HepG2 (cell line): ENCODE measurements at regions not wholly inside any gene's neighbourhood (a gene's known extent, or its start where the extent isn't known, plus 50 kb on each side); places are given as distances from the start of the nearest gene placed in this dataset.

Experiments used
- ATAC-seq: fragments of 200-7000 bp; cut with Tn5 transposase; 3 replicates; pipeline ENCODE4 v1.9.1; 2020; ENCODE audit warnings: mild to moderate bottlenecking, moderate library complexity
- BruUV-seq: library from RNA; stranded (reverse); fragments of 400-500 nt; replicated peaks from 2 replicates; lab custom pipeline; 2021; lab: Mats Ljungman, UMichigan
- CTCF ChIA-PET: fragments of 300-600 bp; formaldehyde crosslinking; extraction: SDS; loops from one replicate; lab custom pipeline; 2021; ENCODE audit warnings: low total read pairs, inconsistent platforms, low intra/inter-chr PET ratio; lab: Yijun Ruan, JAX
- POLR2A ChIA-PET: fragments of 350-600 bp; sonication (Branson Sonifier 250); formaldehyde crosslinking; loops from one replicate; lab custom pipeline; 2020; ENCODE audit warnings: antibody characterized with exemption, inconsistent platforms; lab: Yijun Ruan, JAX
- DNase-seq: peaks from one replicate; pipeline ENCODE4 v3.0.0-alpha.2; 2015; ENCODE audit warnings: low spot score
- FAIRE-seq: peaks from 3 replicates; lab custom pipeline; 2011; peaks lifted over from hg19 to GRCh38; lab: Jason Lieb, UNC
- H2AFZ ChIP-seq: one replicate; pipeline ENCODE4 v1.6.1; 2011; ENCODE audit warnings: low read length, inconsistent platforms
- H3K27ac ChIP-seq: fragments of 300-600 bp; 3 replicates; pipeline ENCODE4 v1.8.0; 2011; ENCODE audit warnings: mixed run types, mild to moderate bottlenecking, mixed read lengths, low read length, inconsistent platforms; ENCODE audit not compliant: insufficient read depth; ENCODE audit errors: extremely low read length
- H3K27me3 ChIP-seq, 2 experiments: fragments of 200-600 bp in 1 of 2; 2 replicates in 1 of 2; 3 replicates in 1 of 2; pipeline versions ENCODE4 v1.6.0 to v1.8.0; 2011; ENCODE audit warnings: low read length in 2 of 2, mild to moderate bottlenecking in 2 of 2, moderate library complexity in 2 of 2, inconsistent platforms in 1 of 2; ENCODE audit not compliant: insufficient read depth in 2 of 2, control insufficient read depth in 1 of 2
- H3K36me3 ChIP-seq, 2 experiments: fragments of 200-600 bp in 1 of 2; replicated peaks in 1 of 2; 2 replicates in 1 of 2; 3 replicates in 1 of 2; pipeline versions ENCODE4 v1.5.1 to v1.8.0; 2011; ENCODE audit warnings: low read length in 2 of 2, inconsistent platforms in 1 of 2; ENCODE audit not compliant: insufficient read depth in 2 of 2, control insufficient read depth in 1 of 2
- H3K4me1 ChIP-seq: 2 replicates; pipeline ENCODE4 v1.5.1; 2012; ENCODE audit warnings: low read length, inconsistent platforms; ENCODE audit not compliant: insufficient read depth
- H3K4me2 ChIP-seq: 2 replicates; pipeline ENCODE4 v1.6.0; 2011; ENCODE audit warnings: low read depth, low read length, inconsistent platforms
- H3K4me3 ChIP-seq, 3 experiments: fragments of 200-600 bp in 1 of 3; sonication (generic), shearing (Covaris generic) in 1 of 3; replicated peaks in 1 of 3; 2 replicates each; pipeline ENCODE4 v1.5.1; 2011 to 2016; ENCODE audit warnings: low read length in 3 of 3, inconsistent platforms in 2 of 3, low read depth in 2 of 3, mild to moderate bottlenecking in 2 of 3, control low read depth in 1 of 3, mixed read lengths in 1 of 3; ENCODE audit not compliant: insufficient read depth in 1 of 3
- H3K79me2 ChIP-seq: one replicate; pipeline ENCODE4 v1.6.1; 2011; ENCODE audit warnings: low read length, inconsistent platforms; ENCODE audit not compliant: insufficient read depth
- H3K9ac ChIP-seq: 2 replicates; pipeline ENCODE4 v1.6.0; 2011; ENCODE audit warnings: mild to moderate bottlenecking, low read depth, low read length, inconsistent platforms; ENCODE audit not compliant: insufficient read depth
- H3K9me3 ChIP-seq: 2 replicates; pipeline ENCODE4 v1.5.1; 2012; ENCODE audit warnings: mild to moderate bottlenecking, low read length
- H4K20me1 ChIP-seq: 2 replicates; pipeline ENCODE4 v1.6.0; 2011; ENCODE audit warnings: inconsistent platforms, mild to moderate bottlenecking, low read length, moderate library complexity; ENCODE audit not compliant: insufficient read depth
- BHLHE40 ChIP-seq: IDR thresholded peaks from 2 replicates; pipeline ENCODE4 v1.6.1; 2011; ENCODE audit warnings: low read length, improper control_type of control experiment
- E2F2 ChIP-seq: sonication (generic); formaldehyde crosslinking; IDR thresholded peaks from 2 replicates; pipeline ENCODE4 v1.4.0; 2020; ENCODE audit warnings: missing genetic modification reagents, borderline replicate concordance
- EEA1 ChIP-seq: sonication (generic); formaldehyde crosslinking; IDR thresholded peaks from 2 replicates; pipeline ENCODE4 v1.5.1; 2020; ENCODE audit warnings: mild to moderate bottlenecking, missing genetic modification reagents, borderline replicate concordance
- EED ChIP-seq: sonication (generic); formaldehyde crosslinking; IDR thresholded peaks from 2 replicates; pipeline ENCODE4 v1.5.0; 2020; ENCODE audit warnings: mild to moderate bottlenecking, missing genetic modification reagents
- FIP1L1 ChIP-seq: fragments of 200-400 bp; formaldehyde crosslinking; IDR thresholded peaks from 2 replicates; pipeline ENCODE4 v1.6.1; 2018; ENCODE audit warnings: low read depth, mild to moderate bottlenecking, low read length, moderate library complexity, borderline replicate concordance; ENCODE audit not compliant: insufficient read depth
- HCFC1 ChIP-seq: fragments of 150-350 bp; IDR thresholded peaks from 2 replicates; pipeline ENCODE4 v1.6.1; 2014; ENCODE audit warnings: low read depth, low read length
- KLF9 ChIP-seq: IDR thresholded peaks from 2 replicates; pipeline ENCODE4 v1.6.1; 2016; ENCODE audit warnings: low read depth
- NCOR1 ChIP-seq: fragments of 200-600 bp; sonication (generic); IDR thresholded peaks from 2 replicates; pipeline ENCODE4 v1.7.0; 2017; ENCODE audit warnings: antibody characterized with exemption, low read length, borderline replicate concordance
- PAWR ChIP-seq: sonication (generic); formaldehyde crosslinking; IDR thresholded peaks from 2 replicates; pipeline ENCODE4 v1.4.0; 2020; ENCODE audit warnings: missing genetic modification reagents, mild to moderate bottlenecking, borderline replicate concordance
- REL ChIP-seq: sonication (generic); formaldehyde crosslinking; conservative IDR thresholded peaks from 2 replicates; pipeline ENCODE4 v1.8.0; 2022; ENCODE audit warnings: mild to moderate bottlenecking, missing genetic modification reagents, moderate library complexity
- RORA ChIP-seq: sonication (generic); formaldehyde crosslinking; IDR thresholded peaks from 2 replicates; pipeline ENCODE4 v1.5.0; 2020; ENCODE audit warnings: mild to moderate bottlenecking, missing genetic modification reagents, moderate library complexity
- SKI ChIP-seq: fragments of 450-650 bp; IDR thresholded peaks from one replicate; pipeline ENCODE4 v1.6.1; 2018; ENCODE audit warnings: mild to moderate bottlenecking; ENCODE audit not compliant: partially characterized antibody
- SP140L ChIP-seq: sonication (generic); formaldehyde crosslinking; IDR thresholded peaks from 2 replicates; pipeline ENCODE4 v1.4.0; 2020; ENCODE audit warnings: missing genetic modification reagents, borderline replicate concordance
- THYN1 ChIP-seq: sonication (generic); formaldehyde crosslinking; IDR thresholded peaks from 2 replicates; pipeline ENCODE4 v1.8.1; 2023; ENCODE audit warnings: low read depth, mild to moderate bottlenecking, moderate library complexity, missing genetic modification reagents, borderline replicate concordance
- TRAFD1 ChIP-seq: sonication (generic); formaldehyde crosslinking; IDR thresholded peaks from 2 replicates; pipeline ENCODE4 v1.5.1; 2020; ENCODE audit warnings: missing genetic modification reagents, mild to moderate bottlenecking, borderline replicate concordance
- XRCC5 ChIP-seq: fragments of 200-400 bp; formaldehyde crosslinking; optimal IDR thresholded peaks from 2 replicates; pipeline ENCODE3; 2017; ENCODE audit warnings: mild to moderate bottlenecking, low read length
- ZKSCAN1 ChIP-seq: fragments of 150-350 bp; IDR thresholded peaks from 2 replicates; pipeline ENCODE4 v1.6.1; 2014; ENCODE audit warnings: low read length
- ZNF264 ChIP-seq: sonication (generic); formaldehyde crosslinking; IDR thresholded peaks from 2 replicates; pipeline ENCODE4 v1.4.0; 2020; ENCODE audit warnings: missing genetic modification reagents
- ZNF615 ChIP-seq: sonication (generic); formaldehyde crosslinking; IDR thresholded peaks from 2 replicates; pipeline ENCODE4 v1.5.0; 2020; ENCODE audit warnings: mild to moderate bottlenecking, missing genetic modification reagents, borderline replicate concordance
- WGBS: methylation state at CpG from one replicate; pipeline ENCODE4 v1.1.6; 2017; ENCODE audit warnings: low lambda C conversion rate; 5-methylcytosine and 5-hydroxymethylcytosine counted together
- in situ Hi-C: cut with HindIII; loops from 2 replicates; pipeline ENCODE4 v1.10.0; 2017; ENCODE audit warnings: low pct_unique_long_range_greater_than_20kb; ENCODE audit not compliant: extremely low pct_ligation_motif_present
- intact Hi-C: fragments of 100-400 bp; cut with micrococcal nuclease; formaldehyde crosslinking; loops from one replicate; pipeline ENCODE4 v1.10.0; 2022; ENCODE audit not compliant: unreplicated experiment
- TF ChIP-seq, protein P1 (sequence below): sonication (generic); formaldehyde crosslinking; IDR thresholded peaks from 2 replicates; pipeline ENCODE4 v1.8.0; 2023; ENCODE audit warnings: mild to moderate bottlenecking, missing genetic modification reagents

- CTCF ChIA-PET: no interaction called here
- DNase-seq: no peak
- POLR2A ChIA-PET: no interaction called here
- H3K9me3 ChIP-seq: no peaks in the 10 kb centered on the region
- no peak for ATAC-seq
- H3K27ac ChIP-seq: no peak overlapping the region
- in situ Hi-C loops: loop anchor here (10.0 kb wide), 1 partner anchor 59 kb away; no protein-coding TSS in a partner anchor
- peaks cover 3 to 29% of the 10 kb centered on the region in 2 experiments for H3K27me3 ChIP-seq
- no peak overlapping the region for H3K9ac ChIP-seq
- no peaks in the 10 kb centered on the region for H3K79me2 ChIP-seq
- FAIRE-seq: no peak
- TF ChIP-seq XRCC5: no peak
- no peak for TF ChIP-seq EED (CRISPR knock-in tag)
- no peak for TF ChIP-seq BHLHE40
- TF ChIP-seq E2F2: no peak
- TF ChIP-seq, protein P1, sequence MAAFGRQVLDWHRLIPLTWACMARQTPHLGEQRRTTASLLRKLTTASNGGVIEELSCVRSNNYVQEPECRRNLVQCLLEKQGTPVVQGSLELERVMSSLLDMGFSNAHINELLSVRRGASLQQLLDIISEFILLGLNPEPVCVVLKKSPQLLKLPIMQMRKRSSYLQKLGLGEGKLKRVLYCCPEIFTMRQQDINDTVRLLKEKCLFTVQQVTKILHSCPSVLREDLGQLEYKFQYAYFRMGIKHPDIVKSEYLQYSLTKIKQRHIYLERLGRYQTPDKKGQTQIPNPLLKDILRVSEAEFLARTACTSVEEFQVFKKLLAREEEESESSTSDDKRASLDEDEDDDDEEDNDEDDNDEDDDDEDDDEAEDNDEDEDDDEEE (CRISPR knock-in tag): no peak
- no peak for TF ChIP-seq EEA1 (CRISPR knock-in tag)
- TF ChIP-seq TRAFD1 (CRISPR knock-in tag): no peak
- TF ChIP-seq ZKSCAN1: no peak
- TF ChIP-seq SKI: no peak
- no peak for TF ChIP-seq HCFC1
- TF ChIP-seq THYN1 (CRISPR knock-in tag): no peak
- no peak for TF ChIP-seq ZNF615 (CRISPR knock-in tag)
- no peak for TF ChIP-seq FIP1L1
- no peak for TF ChIP-seq PAWR (CRISPR knock-in tag)
- TF ChIP-seq RORA: no peak
- TF ChIP-seq REL (CRISPR knock-in tag): no peak
- no peak for TF ChIP-seq KLF9 (CRISPR knock-in tag)
- TF ChIP-seq ZNF264 (CRISPR knock-in tag): no peak
- TF ChIP-seq NCOR1: no peak
- TF ChIP-seq SP140L (CRISPR knock-in tag): no peak
- no peak overlapping the region for H3K4me3 ChIP-seq
- H3K4me2 ChIP-seq: no peak overlapping the region
- H2AFZ ChIP-seq: no peak overlapping the region
- H3K4me1 ChIP-seq: peaks cover 6% of the 10 kb centered on the region; the same call in 1 of the 2 replicates
- intact Hi-C loops: no loop called here
- 0% methylated on average over 6 of the region's 6 CpGs for WGBS
- H4K20me1 ChIP-seq: no peaks in the 10 kb centered on the region
- BruUV-seq: no TSS peak
- no peaks in the 10 kb centered on the region for H3K36me3 ChIP-seq
These were observed 60.2 kb downstream of the SMIM38 start for GRCh38 chr11:69215784-69216415.
